NCI-H460 (cell line): ENCODE measurements at regions not wholly inside any gene's neighbourhood (a gene's known extent, or its start where the extent isn't known, plus 50 kb on each side); places are given as distances from the start of the nearest gene placed in this dataset.

Source experiments
- DNase-seq: peaks from one replicate; pipeline ENCODE4 v3.0.0-alpha.2; 2016; ENCODE audit warnings: low read depth; ENCODE audit errors: extremely low read depth

DNA sequence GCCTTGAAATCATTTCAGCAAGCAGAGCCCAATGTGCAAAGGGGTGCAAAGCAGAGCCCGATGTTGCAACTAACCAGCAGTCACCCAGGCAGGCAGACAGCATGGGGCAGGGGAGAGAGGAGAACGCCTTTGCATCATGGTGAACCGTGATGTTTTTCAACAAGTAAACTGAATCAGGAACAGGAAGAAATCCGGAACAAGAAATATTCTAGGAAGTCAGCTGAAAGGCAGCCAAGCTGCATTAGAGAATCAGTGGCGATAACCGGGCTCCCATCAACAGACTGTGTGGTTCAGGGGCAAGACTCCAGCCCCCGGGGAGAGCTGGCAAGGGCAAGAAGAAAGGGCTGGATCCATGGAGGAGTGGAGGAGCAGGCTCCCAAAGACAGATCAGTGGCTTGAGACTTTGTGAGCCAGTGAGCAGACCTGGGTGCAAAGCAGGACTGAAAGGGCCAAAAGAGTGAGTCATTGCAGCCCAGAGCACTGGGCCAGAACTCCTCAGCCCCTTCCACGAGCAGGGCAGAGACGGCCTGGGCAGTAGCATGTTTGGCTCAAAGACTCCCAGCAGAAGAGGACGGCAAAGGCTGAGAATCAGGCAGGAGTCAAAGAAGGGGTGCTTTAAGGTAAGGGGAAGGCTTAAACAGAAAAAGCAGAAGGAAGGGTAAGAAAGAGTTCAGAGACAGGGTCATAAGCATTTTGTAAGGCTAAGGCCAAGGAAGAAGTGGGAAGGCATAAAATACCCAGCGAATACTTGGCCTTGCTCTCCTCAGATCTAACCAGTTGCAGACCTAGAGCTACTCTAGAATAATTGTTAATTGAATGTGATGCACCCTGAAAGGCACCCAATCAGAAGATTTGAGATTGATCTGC is 155.0 kb downstream of the SETD4 start:
- no peak for DNase-seq

DNA sequence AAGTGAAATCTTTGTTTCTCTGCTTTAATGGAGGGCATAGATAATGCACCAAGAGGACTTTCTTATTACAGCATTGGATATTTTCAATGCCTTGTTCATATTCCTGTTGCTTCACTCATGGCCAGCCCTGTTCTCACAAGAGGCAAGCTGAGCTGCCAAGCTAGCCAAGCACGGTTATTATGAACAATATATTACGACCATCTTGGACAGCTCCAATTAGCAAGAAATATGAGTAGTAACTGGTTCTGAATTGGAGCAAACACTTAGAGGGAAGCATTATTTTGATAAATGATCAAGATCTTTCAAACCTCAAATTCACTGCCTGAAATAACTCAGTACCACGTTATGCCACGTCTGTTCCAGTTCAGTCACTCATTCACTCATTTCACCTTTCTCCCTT is 159.8 kb downstream of the SETD4 start:
- DNase-seq = no peak

DNA sequence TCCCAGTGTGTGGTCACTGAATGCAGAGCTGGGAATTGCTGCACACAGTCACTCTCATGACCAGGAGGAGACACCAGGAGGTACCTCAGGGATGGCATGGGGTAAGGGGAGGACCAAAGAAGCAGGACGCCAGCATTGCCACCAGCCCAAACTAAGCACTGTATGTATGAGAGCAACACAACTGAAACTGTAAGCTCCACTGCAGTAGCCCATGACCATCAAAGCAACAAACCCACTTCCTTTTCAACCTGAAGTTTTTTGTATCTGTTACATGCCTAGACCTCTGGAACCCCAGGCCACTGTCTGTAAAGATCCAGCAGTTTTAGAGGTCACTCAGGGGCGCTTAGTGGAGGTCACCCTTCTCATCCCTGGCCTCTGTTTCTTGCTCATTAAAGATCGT is 164.3 kb downstream of the SETD4 start:
- no peak for DNase-seq

DNA sequence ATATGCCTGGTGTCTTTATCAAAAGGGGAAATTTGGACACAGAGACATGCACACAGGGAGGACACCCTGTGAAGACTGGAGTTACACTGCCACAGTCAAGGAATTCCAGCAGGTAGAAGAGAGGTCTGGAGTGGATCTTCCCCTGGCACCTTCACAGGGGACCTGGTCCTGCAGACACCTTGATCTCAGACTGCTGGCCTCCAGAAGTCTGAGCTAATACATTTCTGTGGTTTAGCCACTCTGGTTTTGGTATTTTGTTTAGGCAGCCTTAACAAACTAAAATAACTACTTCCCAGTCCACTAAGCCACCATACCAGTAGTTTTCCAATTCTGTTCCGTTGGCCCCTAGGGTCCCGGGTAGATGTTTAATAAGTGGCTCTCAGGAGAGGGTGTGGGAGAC is 164.7 kb downstream of the SETD4 start:
- DNase-seq = no peak

DNA sequence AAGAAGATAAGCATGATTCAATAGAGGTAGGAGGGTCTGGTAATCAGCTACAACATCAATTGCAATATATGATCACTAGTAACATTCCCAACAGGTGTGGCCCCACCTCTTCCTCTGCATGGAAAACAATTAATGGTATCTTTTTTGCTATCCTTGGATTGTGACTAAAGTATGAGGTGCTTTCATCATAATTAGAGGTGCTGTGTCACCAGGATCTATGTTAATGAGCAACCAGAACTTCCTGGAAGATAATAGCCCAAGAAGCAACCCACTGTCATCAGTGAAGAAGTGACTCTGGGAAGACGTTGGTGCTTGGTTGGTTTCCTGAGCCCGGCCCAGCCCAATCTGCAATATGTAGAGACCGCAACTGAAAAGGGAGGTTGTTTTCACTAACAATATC is 167.2 kb downstream of the SETD4 start:
- no peak for DNase-seq

DNA sequence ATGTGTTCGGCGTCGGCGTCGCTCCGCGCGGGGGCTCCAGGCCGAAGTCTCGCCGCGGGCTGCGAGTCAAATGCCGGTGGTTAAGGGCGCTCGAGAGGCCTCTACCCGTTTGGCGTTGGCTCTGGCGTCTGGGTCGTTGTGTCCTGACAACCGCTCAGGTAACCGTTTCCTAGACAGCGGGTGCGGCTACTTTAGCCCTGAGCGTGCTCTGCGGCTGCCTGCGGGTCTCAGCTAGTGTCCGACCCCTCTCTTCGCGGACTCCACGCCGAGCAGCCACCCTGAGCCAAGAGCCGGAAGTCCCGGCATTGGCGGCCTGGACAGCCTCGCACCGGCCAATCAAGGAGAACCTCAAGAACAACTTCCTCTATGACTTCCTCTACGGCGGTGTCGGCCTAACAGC is 173.4 kb downstream of the SETD4 start:
- no peak for DNase-seq

DNA sequence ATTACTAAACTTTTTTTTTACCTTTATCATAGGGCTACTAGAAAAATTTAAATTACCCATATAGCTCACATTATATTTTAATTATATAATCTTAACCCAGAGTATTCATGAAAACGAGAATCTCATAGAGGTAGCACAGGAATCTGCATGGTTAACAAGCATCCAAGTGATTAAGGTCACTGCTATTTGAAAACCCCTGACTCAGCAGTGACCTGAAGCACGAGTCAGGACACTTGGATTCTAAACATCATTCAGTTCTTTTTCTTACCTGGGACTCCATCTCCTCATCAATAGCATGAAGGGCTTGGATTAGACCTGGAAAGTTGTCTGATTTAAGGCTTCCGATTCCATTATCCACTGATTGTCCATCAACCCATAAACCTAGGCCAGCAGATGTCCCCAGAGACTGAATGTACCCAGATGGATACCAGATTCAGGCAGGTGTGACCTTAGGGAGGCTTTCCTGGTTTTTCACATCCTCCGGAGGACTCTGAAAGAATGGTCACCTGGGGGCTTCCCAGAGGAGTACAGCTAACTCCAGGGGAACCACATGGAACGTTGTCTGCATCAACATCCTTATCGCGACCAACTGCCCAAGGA is 174.3 kb downstream of the SETD4 start:
- no peak for DNase-seq

DNA sequence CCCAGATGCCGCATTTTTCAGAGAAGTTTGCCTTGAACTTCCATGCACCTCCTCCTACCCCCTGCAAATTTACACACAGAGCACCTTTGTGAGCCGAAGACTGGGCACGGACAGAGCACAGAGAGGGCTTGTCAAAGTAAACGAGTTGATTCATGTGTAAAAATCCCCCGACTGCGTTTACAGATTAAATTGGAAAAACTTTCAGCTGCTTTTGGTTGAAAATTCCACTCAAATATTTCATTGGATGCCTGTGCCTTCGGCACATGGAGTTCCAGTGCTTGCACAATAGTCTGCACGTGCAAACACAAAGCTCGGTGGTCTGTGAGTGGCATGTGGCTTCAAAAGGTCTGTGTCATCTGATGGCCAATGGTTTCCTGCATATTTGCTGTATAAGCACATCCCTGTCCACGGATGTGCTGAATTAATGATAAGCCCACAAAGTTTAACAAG is 177.5 kb downstream of the SETD4 start:
- no peak for DNase-seq

DNA sequence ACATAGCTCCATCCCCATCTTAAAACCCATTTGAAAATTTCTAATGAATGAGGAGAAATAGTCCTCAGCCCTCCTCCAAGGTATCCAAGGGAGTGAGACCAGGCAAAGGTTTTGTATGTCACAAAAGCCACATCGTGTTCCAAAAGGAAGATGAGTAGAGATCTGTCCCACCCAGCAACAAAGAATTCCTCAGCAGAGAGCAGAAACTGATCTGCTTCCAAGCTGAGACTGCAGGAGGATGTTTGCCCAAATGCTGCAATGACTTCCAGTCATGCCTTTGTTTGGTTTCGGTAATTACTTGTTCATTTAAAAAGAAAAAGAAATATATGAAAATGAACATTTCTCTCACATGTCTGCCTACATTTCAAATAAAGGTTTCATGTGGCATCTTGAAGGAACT is 186.9 kb downstream of the SETD4 start:
- DNase-seq = no peak

DNA sequence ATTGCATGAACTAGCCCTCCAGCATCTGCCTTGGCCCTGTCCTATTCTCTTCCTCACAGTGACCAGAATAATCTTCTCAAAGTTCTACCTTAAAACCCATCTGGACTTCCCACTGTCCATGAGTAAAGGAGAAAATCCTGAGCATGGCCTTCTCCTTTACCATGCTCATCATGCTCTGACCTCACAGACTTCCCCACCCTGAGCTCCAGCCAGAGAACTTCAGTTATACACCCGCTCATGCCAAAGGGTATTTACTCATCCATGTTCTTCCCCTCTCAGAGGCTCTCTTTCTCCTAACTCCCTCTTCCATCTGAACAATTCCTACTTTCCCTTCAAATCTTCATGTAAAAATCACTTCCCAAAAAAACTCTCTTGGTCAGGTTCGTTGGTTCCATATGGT is 188.4 kb downstream of the SETD4 start:
- no peak for DNase-seq

DNA sequence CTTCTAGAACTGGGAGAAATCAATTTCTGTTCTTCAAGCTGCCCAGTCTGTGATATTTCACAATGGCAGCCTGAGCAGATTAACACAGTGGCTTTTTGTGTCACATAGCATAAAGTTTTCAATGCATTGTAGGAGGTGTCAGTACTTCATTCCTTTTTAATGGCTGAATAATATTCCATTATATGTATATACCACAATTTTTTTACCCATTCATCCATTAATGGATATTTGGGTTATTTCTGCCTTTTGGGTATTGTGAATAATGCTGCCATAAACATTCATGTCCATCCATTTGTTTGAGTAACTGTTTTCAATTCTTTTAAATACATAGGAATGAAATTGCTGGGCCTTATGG is 191.5 kb downstream of the SETD4 start:
- no peak for DNase-seq

DNA sequence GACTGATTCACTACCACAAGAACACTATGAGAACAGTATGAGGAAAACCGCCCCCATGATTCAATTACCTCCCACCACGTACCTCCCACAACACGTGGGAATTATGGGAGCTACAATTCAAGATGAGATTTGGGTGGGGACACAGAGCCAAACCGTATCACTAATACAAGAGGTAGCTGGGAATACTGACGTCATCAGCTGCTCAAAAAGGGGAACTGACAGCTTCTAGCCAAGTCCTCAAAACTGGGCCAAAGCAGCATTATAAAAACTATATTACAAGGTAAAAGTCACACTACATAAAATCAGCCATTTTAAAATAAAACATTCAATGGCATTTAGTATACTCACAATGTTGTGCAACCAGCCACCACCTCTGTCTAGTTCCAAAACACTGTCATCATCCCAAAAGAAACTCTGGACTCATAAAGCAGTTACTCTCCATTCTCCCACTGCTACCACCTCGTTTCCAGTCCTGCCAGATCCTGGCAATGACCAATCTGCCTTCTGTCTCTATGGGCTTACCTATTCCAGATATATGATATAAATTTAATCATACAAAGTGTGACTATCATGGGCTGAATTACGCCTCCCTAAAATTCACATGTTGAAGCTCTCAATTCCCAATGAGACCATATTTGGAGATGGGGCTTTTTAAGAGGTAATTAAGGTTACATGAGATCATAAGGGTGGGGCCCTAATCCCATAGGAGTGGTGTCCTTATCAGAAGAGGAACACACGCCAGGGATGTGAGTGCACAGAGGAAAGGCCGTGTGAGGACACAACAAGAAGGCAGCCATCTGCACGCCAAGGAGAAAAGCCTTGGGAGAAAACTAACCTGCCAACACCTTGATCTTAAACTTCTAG is 192.1 kb downstream of the SETD4 start:
- DNase-seq = no peak

DNA sequence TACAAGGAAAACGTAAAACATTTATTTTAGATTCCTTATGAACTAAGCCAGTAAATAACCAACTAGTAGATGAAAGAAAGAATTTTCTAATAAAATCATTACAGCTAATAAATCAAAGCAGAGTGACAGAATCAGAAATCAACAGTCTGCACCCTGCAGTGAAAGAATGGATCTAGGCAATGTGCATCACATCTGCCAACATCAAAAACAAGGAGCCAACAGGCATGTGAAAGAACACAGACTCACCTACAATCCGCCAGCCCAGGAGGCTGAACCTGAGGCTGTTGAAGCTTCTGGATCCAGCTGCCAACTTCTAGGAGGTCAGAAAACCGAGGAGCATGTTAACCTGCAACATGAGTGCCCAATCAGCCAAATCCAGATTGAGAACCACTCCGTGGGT is 196.3 kb downstream of the SETD4 start:
- no peak for DNase-seq

DNA sequence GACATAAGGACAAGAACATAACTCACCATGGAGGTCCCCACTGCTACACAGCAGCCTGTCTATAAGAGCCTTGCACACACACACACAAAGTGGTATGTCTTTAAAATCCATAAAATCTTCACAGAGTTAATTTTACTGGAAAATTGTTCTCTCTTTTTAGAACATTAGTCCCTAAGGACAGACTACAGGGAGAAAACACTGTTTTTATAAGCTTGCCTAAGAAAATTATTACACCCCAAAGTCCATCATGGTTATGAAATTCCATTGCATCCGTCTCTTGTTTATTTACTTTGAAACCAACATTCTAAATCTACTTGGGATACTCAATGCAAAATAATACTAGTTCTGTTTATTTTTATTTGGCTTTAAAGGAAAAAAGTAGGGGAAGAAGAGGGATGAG is 197.4 kb downstream of the SETD4 start:
- no peak for DNase-seq

DNA sequence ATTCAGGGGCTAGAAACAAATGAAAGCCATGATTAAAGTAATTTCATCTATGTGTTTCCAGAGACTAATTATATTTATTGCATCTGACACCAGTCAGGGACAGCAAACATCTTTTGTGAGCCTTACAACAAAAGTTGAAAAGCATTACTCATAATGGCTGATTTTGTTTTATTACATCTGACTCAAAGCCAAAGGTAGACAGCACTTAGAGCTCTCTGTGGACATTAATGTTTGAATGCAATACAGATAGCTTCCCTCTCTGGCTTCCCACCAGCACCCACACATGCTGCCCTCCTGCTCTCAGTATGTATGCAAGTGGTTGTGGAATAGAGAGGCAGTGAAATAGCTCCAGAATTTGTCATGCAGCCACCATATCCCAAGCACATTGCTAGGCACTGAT is 198.7 kb downstream of the SETD4 start:
- no peak for DNase-seq

DNA sequence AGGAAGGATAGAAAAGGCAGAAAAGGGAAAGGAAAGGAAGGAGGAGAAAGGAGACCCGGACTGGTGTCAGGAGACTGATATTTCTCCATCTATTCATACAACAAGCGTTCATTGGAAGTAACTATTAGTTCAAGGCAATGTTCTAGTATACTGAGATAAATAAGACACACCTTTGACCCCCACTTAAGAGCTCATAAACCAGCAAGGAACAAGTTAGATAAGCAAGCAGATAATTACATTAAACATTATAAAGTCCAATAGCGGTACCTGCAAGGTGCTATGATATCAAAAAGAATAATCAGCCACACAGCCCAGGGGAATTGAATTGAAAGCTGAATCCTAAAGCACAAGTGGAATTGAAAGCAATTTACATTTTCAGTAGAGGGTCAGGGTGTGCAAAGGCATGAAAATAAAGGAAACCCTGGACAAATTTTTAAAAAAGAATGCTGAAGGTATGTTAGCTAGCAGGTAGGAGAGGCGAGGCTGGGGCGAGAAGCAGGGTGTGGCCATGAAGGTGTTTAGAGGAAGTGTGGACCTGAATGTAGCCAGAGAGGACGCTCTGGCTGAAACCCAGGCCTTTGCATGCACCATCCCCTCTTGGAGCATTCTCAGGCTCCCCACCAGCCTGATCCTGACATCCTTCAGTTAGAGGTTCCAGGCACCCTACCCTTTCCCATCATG is 200.0 kb downstream of the SETD4 start:
- no peak for DNase-seq

DNA sequence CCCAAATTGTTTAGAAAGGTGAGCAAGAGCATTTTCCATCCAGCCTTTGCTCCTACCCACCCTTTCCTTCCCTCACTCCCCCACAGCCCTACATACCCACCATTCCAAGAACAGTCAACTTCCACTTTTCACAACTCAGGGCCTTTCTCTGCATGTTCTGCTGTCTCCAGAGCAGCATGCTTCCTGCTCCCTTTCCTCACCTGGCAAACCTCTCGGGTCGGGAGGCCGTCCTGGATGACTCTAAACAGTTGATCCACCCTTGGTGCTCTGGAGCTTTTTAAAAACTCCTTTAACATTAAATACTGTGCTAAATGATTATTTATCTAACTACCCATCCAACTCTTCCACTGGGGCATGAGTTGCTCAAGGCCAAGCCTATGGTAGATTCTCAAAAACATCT is 200.6 kb downstream of the SETD4 start:
- no peak for DNase-seq

DNA sequence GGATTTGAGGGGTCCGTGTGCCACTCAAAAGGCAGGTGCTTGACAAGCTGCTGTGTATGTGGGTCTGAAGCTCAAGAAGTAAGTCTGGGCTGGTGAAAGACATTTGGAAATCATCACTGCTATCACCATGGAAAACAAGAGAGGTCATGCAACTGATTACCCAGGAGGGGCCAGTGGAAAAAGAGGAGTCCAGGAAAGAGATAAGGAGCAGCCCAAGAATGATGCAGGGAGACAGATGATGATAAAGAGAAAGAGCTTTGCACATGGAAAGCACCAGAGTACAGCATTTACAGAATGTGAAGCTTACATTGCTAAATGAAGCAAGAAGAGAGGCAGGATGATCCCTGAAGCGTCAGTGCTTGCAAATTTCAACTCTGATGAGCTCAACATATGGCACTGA is 203.2 kb downstream of the SETD4 start:
- no peak for DNase-seq

DNA sequence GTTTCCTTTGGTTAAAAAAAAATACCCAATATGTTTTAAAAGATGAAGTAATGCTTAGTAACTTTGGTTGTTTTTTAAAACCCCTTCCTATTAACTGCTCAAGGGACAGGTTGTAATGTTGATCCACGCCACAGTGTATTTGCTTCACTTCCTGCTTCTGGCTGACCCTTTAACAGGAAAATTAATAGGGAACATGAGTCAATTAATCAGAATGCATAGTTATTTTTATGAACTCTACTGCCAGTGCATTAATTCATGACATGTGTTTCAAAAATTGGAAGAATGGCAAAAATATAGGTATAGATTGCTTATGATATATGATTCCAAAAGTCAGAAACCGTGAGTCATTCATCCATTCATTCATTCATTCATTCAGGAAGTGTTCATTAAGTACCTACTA is 204.8 kb downstream of the SETD4 start:
- no peak for DNase-seq

DNA sequence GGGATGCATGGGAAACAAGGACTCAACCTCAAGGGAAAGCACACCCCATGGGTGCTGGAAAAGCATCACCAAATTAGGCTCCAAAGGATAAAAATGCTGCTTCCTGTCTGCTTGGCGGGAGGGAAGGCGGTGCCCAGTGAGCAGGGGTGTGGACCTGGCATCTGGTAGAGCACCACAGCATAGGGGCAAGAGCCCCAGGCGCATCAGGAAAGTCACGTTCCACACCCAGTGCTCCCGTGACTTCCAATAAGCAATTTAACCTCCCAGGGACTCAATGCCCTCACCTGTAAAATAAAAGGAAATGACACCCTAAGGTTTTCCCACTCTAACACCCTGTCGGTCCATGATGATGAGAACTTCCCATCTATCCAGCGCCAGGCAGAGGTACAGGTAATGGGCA is 206.0 kb downstream of the SETD4 start:
- no peak for DNase-seq
